Skin of body (tissue), 1 donor: ENCODE measurements at regions not wholly inside any gene's neighbourhood (a gene's known extent, or its start where the extent isn't known, plus 50 kb on each side); places are given as distances from the start of the nearest gene placed in this dataset.

Experiments
- DNase-seq: peaks from one replicate; lab custom pipeline; 2025; lab: John Stamatoyannopoulos, UW

- no peak for DNase-seq
Measured at GRCh38 chr11:79830446-79830845, 389.6 kb upstream of the TENM4 start.

GRCh38 chr11:79829891-79830290, 389.1 kb upstream of the TENM4 start:
- DNase-seq = no peak

GRCh38 chr11:79822766-79823165, 381.9 kb upstream of the TENM4 start:
- no peak for DNase-seq

DNA sequence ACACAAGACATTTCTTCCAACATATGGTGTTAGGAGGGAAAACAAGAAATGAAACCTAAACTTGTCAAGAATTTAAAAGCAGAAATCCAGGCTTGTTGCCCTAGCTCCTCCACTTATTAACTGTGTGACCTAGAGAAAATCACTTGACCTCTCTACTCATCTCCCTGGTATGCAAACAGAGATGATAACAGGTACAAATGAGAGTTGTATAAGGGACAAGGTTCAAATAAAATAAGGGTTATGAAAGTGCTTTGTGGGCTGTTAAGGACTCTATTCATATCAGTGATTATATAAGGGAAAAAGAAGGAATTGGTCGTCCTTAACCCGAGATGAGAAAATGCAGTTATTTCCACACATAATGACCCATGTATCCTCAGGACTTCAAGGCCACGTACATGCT, 372.7 kb upstream of the TENM4 start:
- no peak for DNase-seq

- DNase-seq = no peak
Measured at GRCh38 chr11:79809487-79809886, 368.7 kb upstream of the TENM4 start.

DNA sequence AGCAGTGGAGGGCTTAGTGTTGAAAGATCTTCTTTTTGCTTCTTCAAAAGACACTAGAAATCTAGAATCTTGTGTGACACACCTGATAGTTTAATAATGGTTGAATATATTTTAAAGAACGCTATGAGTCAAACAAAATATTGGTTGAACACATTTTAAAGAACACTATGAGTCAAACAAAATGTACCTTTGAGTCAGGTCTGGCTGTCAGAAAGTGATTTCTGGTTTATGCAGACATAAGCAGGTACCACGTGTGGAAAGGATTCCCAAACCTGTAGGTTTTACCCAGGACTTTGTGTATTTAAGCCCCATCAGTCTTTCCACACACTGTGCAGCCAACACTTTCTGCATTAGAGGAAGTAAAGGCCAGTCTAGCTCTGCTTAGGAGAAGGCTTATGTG, 366.7 kb upstream of the TENM4 start:
- no peak for DNase-seq

DNA sequence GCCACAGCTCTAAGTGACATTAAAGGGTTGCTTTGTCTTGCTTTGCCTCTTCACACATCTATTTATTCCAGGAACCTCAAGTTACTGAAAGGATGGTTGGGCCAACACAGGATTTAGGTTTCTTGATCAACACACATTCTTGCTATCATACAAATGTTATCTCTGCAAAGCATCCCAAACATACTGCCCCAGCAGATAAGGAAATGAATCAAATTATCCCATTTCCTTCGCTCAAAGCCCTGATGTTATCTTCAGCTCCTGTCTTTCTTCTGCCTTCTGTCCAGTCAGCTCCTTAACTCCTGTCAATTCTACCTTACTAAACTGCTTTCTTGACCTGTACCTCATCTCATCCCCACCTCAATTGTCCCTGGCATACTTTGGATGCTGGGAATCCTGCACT, 355.9 kb upstream of the TENM4 start:
- no peak for DNase-seq

GRCh38 chr11:79794484-79795393, 353.9 kb upstream of the TENM4 start:
- no peak for DNase-seq

GRCh38 chr11:79794057-79794456, 353.2 kb upstream of the TENM4 start:
- no peak for DNase-seq

GRCh38 chr11:79786961-79787360, 346.1 kb upstream of the TENM4 start:
- DNase-seq = no peak

DNA sequence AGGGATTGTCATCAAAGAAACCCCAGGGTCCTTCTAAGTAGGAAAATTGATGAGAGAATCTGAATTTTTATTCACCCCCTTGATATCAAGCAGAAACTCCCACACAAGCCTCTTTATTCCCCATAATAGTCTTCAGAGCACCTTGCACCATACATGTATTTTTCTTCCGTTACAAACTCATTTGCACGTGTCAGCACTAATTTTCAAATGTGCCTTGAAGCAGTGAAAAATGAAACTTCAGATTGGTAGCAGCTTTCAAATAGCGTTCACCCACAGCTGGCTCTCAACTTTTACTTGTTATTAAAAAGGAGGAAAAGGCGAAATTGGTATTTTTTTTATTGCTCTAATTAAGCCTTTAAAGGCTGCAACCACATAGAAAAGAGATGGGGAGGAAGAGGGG, 343.0 kb upstream of the TENM4 start:
- DNase-seq = no peak

GRCh38 chr11:79768343-79768742, 327.5 kb upstream of the TENM4 start:
- no peak for DNase-seq

DNA sequence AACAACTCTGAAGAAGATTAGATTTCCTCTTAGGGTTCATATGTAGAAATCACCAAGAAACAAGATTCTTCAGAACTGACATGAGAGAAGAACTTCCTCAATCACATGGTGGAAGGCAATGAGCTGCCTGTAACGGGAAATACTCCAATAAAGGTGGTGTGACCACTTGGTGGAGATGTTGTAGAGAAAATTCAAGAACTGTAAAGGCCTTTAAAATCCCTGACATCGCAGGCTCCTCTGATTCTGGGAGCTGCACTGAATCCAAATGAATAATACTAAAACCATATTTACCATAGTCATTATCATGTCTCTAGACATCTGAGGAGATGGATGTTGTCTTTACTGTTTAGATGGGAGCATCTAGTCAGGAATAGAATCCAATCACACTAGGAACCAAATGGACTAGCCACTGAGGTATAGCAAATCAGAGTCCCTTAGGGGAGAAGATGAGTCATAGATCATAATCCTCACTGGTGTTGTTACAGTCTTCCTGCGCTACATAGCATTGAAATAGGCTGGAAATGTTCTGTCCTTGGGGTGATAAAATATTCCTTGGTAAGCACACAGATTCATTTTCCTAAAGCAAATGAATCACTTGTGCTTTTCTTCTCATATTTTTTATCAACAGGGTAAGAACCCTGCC, 321.6 kb upstream of the TENM4 start:
- DNase-seq = no peak

DNA sequence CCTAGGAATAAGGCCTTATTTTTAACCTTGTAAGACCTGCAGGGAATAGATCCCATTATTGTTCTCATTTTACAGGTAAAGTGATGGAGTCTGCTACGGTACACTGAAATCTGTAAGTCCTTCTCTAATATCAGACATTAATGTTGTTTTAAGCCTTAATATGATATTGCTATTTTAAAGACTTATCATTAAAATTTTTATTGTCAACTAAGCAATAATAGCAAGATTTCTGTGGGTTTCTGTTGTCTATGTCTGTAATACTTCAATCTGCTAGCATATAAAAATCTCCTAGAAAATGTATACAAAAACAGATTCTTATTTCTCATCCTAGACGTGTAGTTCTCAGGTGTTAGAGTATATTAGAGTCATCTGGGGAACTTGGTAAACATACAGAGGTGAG, 317.5 kb upstream of the TENM4 start:
- no peak for DNase-seq

- no peak for DNase-seq
Measured at GRCh38 chr11:79747406-79747805, 306.6 kb upstream of the TENM4 start.

- DNase-seq = no peak
Measured at GRCh38 chr11:79744941-79745340, 304.1 kb upstream of the TENM4 start.

GRCh38 chr11:79742176-79742575, 301.3 kb upstream of the TENM4 start:
- DNase-seq = no peak

- DNase-seq = no peak
Measured at GRCh38 chr11:79739591-79739990, 298.8 kb upstream of the TENM4 start.

- no peak for DNase-seq
Measured at GRCh38 chr11:79727221-79727620, 286.4 kb upstream of the TENM4 start.

DNA sequence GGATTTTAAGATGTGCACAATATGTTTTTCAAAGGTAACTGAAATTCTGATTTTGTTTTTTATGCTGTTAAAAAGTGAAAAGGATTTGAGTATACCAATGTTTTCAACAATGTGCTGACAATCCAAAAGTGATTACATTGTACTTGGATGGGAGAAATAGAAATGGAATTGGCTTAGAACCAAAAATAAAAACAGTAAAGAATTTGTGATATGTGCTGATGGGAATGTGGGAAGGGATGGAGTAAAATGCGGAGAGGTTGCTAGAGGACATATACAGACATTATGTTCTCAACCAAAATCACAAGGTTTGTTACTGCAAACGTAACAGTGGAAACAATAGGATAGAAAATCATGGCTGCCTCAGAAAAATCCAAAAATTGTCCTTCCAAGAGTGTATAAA, 279.3 kb upstream of the TENM4 start:
- no peak for DNase-seq

- DNase-seq = no peak
Measured at GRCh38 chr11:79708319-79708932, 267.6 kb upstream of the TENM4 start.

- DNase-seq = no peak
Measured at GRCh38 chr11:79705648-79706047, 264.8 kb upstream of the TENM4 start.

GRCh38 chr11:79702303-79702702, 261.5 kb upstream of the TENM4 start:
- DNase-seq = no peak
